ENCODE measurements at regions not wholly inside any gene's neighbourhood (a gene's known extent, or its start where the extent isn't known, plus 50 kb on each side); places are given as distances from the start of the nearest gene placed in this dataset.

DNA sequence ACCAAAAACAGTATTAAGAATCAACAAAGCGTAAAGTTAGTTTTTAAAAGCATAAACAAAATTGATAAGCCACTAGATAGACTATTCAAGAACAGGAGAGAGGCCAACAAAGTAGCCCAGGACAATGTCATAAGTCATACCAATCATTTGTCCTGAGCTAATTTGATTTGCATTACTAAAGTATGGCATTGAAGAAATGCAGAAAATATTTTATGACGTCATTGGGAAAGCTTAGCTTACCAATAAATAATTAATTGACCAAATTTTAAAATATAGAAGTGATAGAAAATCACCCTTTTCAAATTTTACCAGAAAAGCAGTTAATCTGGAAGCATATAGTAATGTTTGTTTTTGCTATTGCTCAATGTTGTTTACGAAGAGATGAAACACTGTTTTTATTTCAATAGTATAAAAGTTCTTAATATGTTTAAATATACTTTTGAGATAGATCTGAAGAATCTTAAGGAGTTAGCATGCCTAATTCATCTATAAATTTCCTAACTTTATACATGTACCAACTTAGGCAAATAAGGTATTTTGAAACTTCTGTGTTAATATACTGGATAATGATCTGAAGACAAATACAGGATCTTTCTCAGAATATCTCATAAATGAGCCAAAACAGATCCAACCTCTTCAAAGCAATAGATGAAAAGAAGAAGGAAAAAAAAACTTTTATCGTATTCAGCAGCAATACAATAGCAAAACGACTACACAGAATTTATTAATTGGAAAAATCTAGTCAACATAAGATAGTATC lies 1118.5 kb downstream of the SLC16A7 start:
- no peaks in the 10 kb centered on the region for H3K4me1 Mint-ChIP-seq
- H3K27ac Mint-ChIP-seq (ENCODE audit: unreplicated experiment) = no peak overlapping the region
- no peak overlapping the region for H3K4me3 Mint-ChIP-seq
- DNase-seq (ENCODE audit: low read depth, low spot score) = no peak
- H3K36me3 Mint-ChIP-seq (ENCODE audit: low read depth) = no peaks in the 10 kb centered on the region
- H3K9me3 Mint-ChIP-seq = no peaks in the 10 kb centered on the region
- TF ChIP-seq, protein P1, sequence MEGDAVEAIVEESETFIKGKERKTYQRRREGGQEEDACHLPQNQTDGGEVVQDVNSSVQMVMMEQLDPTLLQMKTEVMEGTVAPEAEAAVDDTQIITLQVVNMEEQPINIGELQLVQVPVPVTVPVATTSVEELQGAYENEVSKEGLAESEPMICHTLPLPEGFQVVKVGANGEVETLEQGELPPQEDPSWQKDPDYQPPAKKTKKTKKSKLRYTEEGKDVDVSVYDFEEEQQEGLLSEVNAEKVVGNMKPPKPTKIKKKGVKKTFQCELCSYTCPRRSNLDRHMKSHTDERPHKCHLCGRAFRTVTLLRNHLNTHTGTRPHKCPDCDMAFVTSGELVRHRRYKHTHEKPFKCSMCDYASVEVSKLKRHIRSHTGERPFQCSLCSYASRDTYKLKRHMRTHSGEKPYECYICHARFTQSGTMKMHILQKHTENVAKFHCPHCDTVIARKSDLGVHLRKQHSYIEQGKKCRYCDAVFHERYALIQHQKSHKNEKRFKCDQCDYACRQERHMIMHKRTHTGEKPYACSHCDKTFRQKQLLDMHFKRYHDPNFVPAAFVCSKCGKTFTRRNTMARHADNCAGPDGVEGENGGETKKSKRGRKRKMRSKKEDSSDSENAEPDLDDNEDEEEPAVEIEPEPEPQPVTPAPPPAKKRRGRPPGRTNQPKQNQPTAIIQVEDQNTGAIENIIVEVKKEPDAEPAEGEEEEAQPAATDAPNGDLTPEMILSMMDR (conservative IDR thresholded peaks at IDR 0.05) = no peak
- no peaks in the 10 kb centered on the region for H3K27me3 Mint-ChIP-seq (ENCODE audit: low read depth)

DNA sequence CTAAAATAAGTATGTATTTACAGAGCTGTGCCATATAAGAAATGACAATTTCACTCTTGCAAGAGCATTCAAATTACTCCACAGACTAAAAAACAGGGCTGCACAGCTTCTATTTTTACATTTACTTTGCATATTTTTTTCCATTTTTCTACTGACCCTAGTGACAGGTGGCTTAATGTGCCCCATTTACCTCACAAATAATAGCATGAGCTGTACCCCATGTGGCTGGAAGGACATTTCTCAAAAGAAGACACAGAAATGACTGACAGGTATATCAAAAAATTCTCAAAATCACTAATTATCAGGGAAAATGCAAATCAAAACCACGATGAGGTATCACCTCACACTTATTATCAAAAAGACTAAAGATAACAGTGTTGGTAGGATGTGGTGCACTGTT lies 1128.6 kb downstream of the SLC16A7 start:
- Mint-ChIP-seq H3K4me3 (no peak overlapping the region), H3K4me1 (no peaks in the 10 kb centered on the region), H3K27me3 (ENCODE audit: low read depth) (no peaks in the 10 kb centered on the region), H3K9me3 (peaks cover 5% of the 10 kb centered on the region), H3K27ac (ENCODE audit: unreplicated experiment) (no peak overlapping the region), H3K36me3 (ENCODE audit: low read depth) (no peaks in the 10 kb centered on the region)
- TF ChIP-seq, protein P1 (conservative IDR thresholded peaks at IDR 0.05) = no peak
- no peak for DNase-seq (ENCODE audit: low read depth, low spot score)

DNA sequence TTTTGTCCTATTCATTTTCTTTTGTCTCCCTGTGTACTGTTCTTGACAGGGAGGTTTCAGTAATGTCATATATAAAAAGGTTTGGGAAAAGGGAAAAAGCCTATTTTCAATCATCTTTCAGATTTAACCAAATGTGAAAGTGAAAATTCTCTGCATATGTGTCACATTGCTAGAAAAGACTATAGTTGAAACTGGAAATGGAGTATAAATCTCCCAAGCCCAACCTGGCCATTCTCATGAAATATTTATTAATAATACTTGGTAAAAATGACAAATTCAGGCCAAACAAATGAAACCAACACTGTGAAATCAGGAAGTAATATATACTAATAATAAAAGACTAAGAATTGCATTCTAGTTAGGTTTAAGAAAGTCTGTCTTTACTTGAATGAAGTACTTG lies 1129.2 kb downstream of the SLC16A7 start:
- no peaks in the 10 kb centered on the region for H3K27me3 Mint-ChIP-seq (ENCODE audit: low read depth)
- H3K9me3 Mint-ChIP-seq = peaks cover 5% of the 10 kb centered on the region
- TF ChIP-seq, protein P1 (conservative IDR thresholded peaks at IDR 0.05) = no peak
- no peak overlapping the region for H3K4me3 Mint-ChIP-seq
- H3K36me3 Mint-ChIP-seq (ENCODE audit: low read depth) = no peaks in the 10 kb centered on the region
- DNase-seq (ENCODE audit: low read depth, low spot score) = no peak
- no peaks in the 10 kb centered on the region for H3K4me1 Mint-ChIP-seq
- no peak overlapping the region for H3K27ac Mint-ChIP-seq (ENCODE audit: unreplicated experiment)

DNA sequence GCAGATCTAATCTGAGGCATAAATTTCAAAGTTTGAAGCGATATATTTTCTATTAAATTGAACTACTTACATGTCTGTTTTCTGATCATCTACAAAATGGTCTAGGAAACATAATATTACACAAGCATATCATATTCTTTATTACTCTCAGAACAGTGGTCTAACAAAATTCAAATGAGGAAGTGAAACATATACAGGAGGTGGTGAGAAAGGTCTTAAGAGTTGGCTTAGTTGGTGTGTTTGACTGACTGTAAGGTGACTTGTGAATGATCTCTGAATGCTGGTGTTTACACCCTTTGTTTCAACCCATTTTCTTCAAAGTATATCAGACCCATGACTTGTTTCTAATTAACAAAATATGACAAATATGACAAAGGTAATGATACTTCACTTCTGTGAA lies 1156.8 kb downstream of the SLC16A7 start:
- Mint-ChIP-seq H3K27ac (ENCODE audit: unreplicated experiment) (no peak overlapping the region), H3K4me3 (no peak overlapping the region), H3K9me3 (peaks cover 9% of the 10 kb centered on the region), H3K4me1 (no peaks in the 10 kb centered on the region), H3K36me3 (ENCODE audit: low read depth) (no peaks in the 10 kb centered on the region), H3K27me3 (ENCODE audit: low read depth) (peaks cover 2% of the 10 kb centered on the region)
- DNase-seq (ENCODE audit: low read depth, low spot score) = no peak
- TF ChIP-seq, protein P1 (conservative IDR thresholded peaks at IDR 0.05) = no peak

DNA sequence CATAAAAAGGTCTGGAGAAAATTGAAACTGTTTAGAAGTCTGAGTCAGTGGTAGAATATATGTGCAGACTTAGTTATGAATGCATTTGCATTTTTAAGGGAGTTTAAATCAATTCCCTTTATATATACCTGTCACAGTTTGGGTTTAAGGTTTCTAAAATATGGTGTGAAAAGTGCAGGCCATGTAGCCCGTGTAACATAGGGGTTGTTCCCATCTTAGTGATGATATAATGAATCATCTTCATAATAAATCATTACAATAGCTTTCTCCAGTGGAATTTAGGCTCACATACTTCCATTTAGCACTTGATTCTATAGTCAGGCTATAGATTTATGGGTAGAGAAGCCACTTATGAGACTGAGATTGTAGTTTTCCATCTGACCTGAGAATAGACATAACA lies 1162.4 kb downstream of the SLC16A7 start:
- no peaks in the 10 kb centered on the region for H3K27me3 Mint-ChIP-seq (ENCODE audit: low read depth)
- no peak for DNase-seq (ENCODE audit: low read depth, low spot score)
- H3K36me3 Mint-ChIP-seq (ENCODE audit: low read depth) = no peaks in the 10 kb centered on the region
- H3K4me3 Mint-ChIP-seq = no peak overlapping the region
- H3K4me1 Mint-ChIP-seq = no peaks in the 10 kb centered on the region
- no peak overlapping the region for H3K27ac Mint-ChIP-seq (ENCODE audit: unreplicated experiment)
- TF ChIP-seq, protein P1 (conservative IDR thresholded peaks at IDR 0.05) = no peak
- H3K9me3 Mint-ChIP-seq = peaks cover 3% of the 10 kb centered on the region
